ENCODE measurements at regions not wholly inside any gene's neighbourhood (a gene's known extent, or its start where the extent isn't known, plus 50 kb on each side); places are given as distances from the start of the nearest gene placed in this dataset.

DNA sequence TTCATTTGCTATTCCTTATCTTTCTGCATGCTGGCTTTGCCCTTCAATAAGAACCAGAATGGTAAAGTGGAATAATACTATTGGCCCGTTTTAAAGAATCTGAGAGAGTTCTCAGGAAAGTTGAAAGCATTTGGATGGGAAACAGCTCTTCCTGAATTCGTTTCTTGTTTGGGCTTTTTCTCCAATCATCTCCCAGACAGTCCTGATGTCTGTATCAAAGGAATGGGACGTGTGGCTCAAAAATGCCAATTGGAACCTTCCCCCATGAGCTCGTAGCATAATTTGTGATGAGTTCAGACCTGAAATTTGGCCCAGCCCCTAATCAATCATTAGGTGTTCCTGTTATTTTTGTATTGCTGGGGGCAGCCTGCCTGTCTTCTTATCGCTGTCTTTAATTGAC, 75.8 kb upstream of the BACH2 start:
- no peak overlapping the region for H3K4me3 ChIP-seq (ENCODE audit: low read depth, low read length)
- no peaks in the 10 kb centered on the region for H3K79me2 ChIP-seq (ENCODE audit: control insufficient read depth, insufficient read depth, low read length, unreplicated experiment)
- H3K4me1 ChIP-seq (ENCODE audit: control insufficient read depth, insufficient read depth, low read length, unreplicated experiment), result peaks cover 42% of the 10 kb centered on the region
- no peak overlapping the region for H3K27ac ChIP-seq (ENCODE audit: low read depth, low read length)
- no peaks in the 10 kb centered on the region for H3K27me3 ChIP-seq (ENCODE audit: insufficient read depth, low read length)
- no peak overlapping the region for H2AFZ ChIP-seq (ENCODE audit: low read length, unreplicated experiment)
- no peaks in the 10 kb centered on the region for H3K36me3 ChIP-seq (ENCODE audit: insufficient read depth, low read length)

DNA sequence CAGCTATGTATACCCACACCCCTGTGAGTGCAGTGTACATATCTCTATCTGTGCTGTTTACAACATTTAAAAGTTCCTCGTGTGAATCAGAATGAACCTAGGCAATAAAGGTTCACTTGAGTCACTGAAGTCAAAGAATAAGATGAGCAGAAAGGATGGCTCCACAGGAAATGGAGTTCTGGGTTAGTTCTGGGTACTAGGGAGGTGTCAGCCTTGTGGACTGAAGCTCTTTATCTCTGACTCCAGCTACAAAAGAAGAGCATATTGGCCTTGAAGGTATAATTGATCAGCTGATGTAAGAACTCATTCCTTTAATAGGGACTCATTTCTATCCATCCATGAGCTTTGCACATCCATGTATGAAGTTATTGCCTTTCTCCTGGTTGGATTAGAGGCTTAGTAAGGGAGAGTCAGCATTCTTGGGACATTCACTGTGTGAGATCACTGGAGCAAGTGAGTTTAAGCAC, 73.9 kb upstream of the BACH2 start:
- Histone ChIP-seq H3K4me1 (ENCODE audit: control insufficient read depth, insufficient read depth, low read length, unreplicated experiment) (peaks cover 30% of the 10 kb centered on the region), H3K4me3 (ENCODE audit: low read depth, low read length) (no peak overlapping the region), H2AFZ (ENCODE audit: low read length, unreplicated experiment) (peak overlapping the region; percentile 71), H3K27me3 (ENCODE audit: insufficient read depth, low read length) (no peaks in the 10 kb centered on the region), H3K36me3 (ENCODE audit: insufficient read depth, low read length) (no peaks in the 10 kb centered on the region), H3K27ac (ENCODE audit: low read depth, low read length) (no peak overlapping the region; the same call in 1 of the 2 replicates), H3K79me2 (ENCODE audit: control insufficient read depth, insufficient read depth, low read length, unreplicated experiment) (no peaks in the 10 kb centered on the region)

DNA sequence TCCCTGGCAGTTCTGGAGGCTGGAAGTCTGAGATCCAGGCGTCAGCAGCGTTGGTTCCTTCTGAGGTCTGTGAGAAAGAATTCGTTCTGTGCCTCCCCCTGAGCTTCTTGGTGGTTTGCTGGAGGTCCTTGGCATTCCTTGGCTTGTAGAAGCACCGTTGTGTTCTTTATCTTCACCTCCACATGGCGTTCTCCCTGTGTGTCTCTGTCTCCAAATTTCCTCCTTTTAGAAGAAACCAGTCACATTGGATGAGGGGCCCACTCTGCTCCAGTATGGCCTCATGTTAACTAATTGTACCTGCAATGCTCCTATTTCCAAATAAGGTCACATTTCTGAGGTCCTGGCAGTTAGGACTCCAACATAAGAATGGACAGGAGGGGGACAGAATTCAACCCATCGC, 73.0 kb upstream of the BACH2 start:
- Histone ChIP-seq H3K4me3 (ENCODE audit: low read depth, low read length) (peak overlapping the region; percentile 17; the same call in 1 of the 2 replicates), H3K27ac (ENCODE audit: low read depth, low read length) (peak overlapping the region; percentile 69)

DNA sequence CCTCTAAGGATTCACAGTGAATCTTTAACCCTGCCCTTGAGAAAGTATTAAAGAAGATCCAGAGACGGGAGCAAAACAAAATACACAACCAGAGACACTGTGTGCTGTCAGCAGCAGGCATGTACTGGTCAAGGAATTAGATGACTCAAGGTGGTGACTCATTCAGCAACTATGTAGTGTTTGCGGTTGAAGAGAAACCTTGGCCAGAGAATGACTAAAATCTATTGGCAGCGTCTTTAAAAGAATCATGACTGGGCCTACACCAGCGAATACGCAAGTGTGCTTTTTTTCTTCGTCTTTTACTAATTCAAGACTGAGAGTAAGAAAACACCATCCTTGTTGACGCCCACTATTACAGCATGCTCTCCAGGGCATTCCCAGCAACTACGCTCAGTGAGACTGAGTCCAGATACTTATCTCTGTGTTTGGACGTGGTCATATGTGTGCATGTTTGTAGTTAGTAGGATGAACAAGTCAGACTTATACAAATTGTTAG, 72.4 kb upstream of the BACH2 start:
- H3K27ac ChIP-seq (ENCODE audit: low read depth, low read length), result peak overlapping the region; percentile 95
- peak overlapping the region; percentile 56 for H3K4me3 ChIP-seq (ENCODE audit: low read depth, low read length)

More for the DNA sequence above, 73.0 kb upstream of the BACH2 start:
- no peaks in the 10 kb centered on the region for H3K79me2 ChIP-seq (ENCODE audit: control insufficient read depth, insufficient read depth, low read length, unreplicated experiment)
- peaks cover 27% of the 10 kb centered on the region for H3K4me1 ChIP-seq (ENCODE audit: control insufficient read depth, insufficient read depth, low read length, unreplicated experiment)
- no peaks in the 10 kb centered on the region for H3K27me3 ChIP-seq (ENCODE audit: insufficient read depth, low read length)
- H3K36me3 ChIP-seq (ENCODE audit: insufficient read depth, low read length), result no peaks in the 10 kb centered on the region
- peak overlapping the region; percentile 35 for H2AFZ ChIP-seq (ENCODE audit: low read length, unreplicated experiment)

DNA sequence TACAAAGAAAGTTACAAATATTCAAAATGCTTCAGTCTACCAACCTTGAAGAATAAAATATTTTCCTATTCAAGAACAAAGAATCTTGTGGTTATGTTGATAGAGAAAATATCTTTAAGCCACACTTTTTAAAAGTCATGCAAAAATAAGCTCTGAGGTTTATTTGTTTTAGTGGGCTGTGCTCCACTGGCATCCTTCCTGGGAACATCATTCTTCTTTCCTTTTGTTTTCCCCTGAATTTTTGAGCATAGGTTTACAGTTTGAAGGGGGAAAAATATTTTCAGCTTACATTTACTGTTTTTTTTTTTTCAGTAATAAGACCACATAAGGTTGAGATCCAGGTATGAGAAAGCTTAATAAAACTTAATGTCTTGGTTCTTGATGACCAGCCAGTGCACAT, 72.0 kb upstream of the BACH2 start:
- H3K36me3 ChIP-seq (ENCODE audit: insufficient read depth, low read length), result no peaks in the 10 kb centered on the region
- H2AFZ ChIP-seq (ENCODE audit: low read length, unreplicated experiment), result no peak overlapping the region
- peak overlapping the region; percentile 95 for H3K27ac ChIP-seq (ENCODE audit: low read depth, low read length)
- H3K4me3 ChIP-seq (ENCODE audit: low read depth, low read length), result peak overlapping the region; percentile 56
- H3K27me3 ChIP-seq (ENCODE audit: insufficient read depth, low read length), result no peaks in the 10 kb centered on the region
- no peaks in the 10 kb centered on the region for H3K79me2 ChIP-seq (ENCODE audit: control insufficient read depth, insufficient read depth, low read length, unreplicated experiment)
- peaks cover 27% of the 10 kb centered on the region for H3K4me1 ChIP-seq (ENCODE audit: control insufficient read depth, insufficient read depth, low read length, unreplicated experiment)

More for the DNA sequence above, 72.4 kb upstream of the BACH2 start:
- Histone ChIP-seq H3K27me3 (ENCODE audit: insufficient read depth, low read length) (no peaks in the 10 kb centered on the region), H3K79me2 (ENCODE audit: control insufficient read depth, insufficient read depth, low read length, unreplicated experiment) (no peaks in the 10 kb centered on the region), H3K36me3 (ENCODE audit: insufficient read depth, low read length) (no peaks in the 10 kb centered on the region), H3K4me1 (ENCODE audit: control insufficient read depth, insufficient read depth, low read length, unreplicated experiment) (peaks cover 27% of the 10 kb centered on the region), H2AFZ (ENCODE audit: low read length, unreplicated experiment) (peak overlapping the region; percentile 35)

DNA sequence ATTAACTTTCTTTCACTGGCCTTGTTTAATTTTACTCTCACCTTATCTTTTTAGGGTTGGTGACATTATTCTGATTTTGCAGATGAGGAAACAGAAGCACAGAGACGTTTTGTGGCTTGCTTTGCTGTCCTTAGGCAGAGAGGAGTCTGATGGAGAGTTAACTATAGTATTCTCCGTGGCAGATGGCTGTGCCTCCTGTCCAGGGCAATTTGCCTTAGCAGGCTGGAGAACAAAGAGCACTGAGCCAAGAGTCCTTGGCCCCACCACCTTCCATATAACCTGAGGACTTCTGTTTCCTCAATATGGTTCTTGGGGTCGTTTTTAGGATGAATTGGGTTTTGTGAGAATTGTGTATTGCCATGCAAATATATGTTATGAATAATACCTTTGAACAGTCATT, 71.4 kb upstream of the BACH2 start:
- peaks cover 27% of the 10 kb centered on the region for H3K4me1 ChIP-seq (ENCODE audit: control insufficient read depth, insufficient read depth, low read length, unreplicated experiment)
- H3K27me3 ChIP-seq (ENCODE audit: insufficient read depth, low read length), result no peaks in the 10 kb centered on the region
- no peaks in the 10 kb centered on the region for H3K79me2 ChIP-seq (ENCODE audit: control insufficient read depth, insufficient read depth, low read length, unreplicated experiment)
- peak overlapping the region; percentile 56 for H3K4me3 ChIP-seq (ENCODE audit: low read depth, low read length)
- H3K36me3 ChIP-seq (ENCODE audit: insufficient read depth, low read length), result no peaks in the 10 kb centered on the region
- H3K27ac ChIP-seq (ENCODE audit: low read depth, low read length), result peak overlapping the region; percentile 95
- H2AFZ ChIP-seq (ENCODE audit: low read length, unreplicated experiment), result no peak overlapping the region

DNA sequence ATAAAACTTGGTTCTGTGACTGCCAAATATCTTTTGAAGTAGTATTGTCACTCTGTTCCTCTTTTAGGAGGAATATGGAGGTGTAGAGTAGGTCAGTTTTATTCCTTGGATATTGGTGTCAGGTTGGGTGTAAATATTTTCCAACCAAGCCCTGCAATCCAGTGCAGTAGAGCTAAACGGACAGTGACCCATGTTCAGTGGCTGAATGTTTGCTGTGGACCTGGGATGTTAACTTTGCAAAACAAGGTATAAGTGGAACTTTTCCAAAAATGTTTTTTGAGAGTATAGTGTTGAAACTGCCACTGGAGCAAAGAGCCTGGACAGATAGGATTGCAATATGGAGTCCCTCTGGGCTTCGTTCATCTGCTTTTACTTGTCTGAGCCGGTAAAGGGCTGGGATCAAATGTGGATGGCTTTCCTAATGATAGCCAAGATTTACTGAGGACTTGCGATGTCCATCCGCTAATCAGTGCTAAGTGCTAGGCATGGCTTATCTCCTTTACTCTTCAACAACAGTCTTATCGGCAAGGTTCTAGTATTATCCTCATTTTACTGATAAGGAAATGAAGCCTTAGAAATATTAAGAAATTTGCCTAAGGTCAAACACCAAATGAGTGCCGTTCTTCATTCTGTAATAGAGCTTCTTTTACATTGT, 69.0 kb upstream of the BACH2 start:
- Histone ChIP-seq H3K27me3 (ENCODE audit: insufficient read depth, low read length) (no peaks in the 10 kb centered on the region), H3K79me2 (ENCODE audit: control insufficient read depth, insufficient read depth, low read length, unreplicated experiment) (no peaks in the 10 kb centered on the region), H2AFZ (ENCODE audit: low read length, unreplicated experiment) (no peak overlapping the region), H3K27ac (ENCODE audit: low read depth, low read length) (no peak overlapping the region), H3K36me3 (ENCODE audit: insufficient read depth, low read length) (no peaks in the 10 kb centered on the region), H3K4me1 (ENCODE audit: control insufficient read depth, insufficient read depth, low read length, unreplicated experiment) (peaks cover 26% of the 10 kb centered on the region), H3K4me3 (ENCODE audit: low read depth, low read length) (no peak overlapping the region)

DNA sequence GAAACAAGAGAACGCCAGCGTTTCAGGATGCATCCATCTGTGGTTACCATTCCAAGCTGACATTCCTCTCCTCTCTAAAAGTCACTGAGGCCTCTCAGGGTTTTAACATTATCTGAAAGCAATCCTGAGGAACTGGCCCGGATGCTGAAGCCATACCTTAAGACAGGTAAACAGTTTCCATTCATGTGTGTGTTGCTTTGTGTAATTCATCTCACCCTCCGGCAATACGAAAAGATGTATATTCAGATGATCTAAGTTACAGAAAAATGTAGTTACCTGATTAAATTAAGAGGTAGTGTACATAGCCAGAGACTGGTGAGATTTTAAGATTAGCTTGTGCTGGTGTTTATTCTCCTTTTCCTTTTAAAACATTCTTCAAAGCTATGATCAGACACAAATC, 68.4 kb upstream of the BACH2 start:
- Histone ChIP-seq H3K36me3 (ENCODE audit: insufficient read depth, low read length) (no peaks in the 10 kb centered on the region), H3K4me1 (ENCODE audit: control insufficient read depth, insufficient read depth, low read length, unreplicated experiment) (peaks cover 19% of the 10 kb centered on the region), H3K27me3 (ENCODE audit: insufficient read depth, low read length) (no peaks in the 10 kb centered on the region), H3K27ac (ENCODE audit: low read depth, low read length) (no peak overlapping the region), H2AFZ (ENCODE audit: low read length, unreplicated experiment) (no peak overlapping the region), H3K4me3 (ENCODE audit: low read depth, low read length) (no peak overlapping the region), H3K79me2 (ENCODE audit: control insufficient read depth, insufficient read depth, low read length, unreplicated experiment) (no peaks in the 10 kb centered on the region)

DNA sequence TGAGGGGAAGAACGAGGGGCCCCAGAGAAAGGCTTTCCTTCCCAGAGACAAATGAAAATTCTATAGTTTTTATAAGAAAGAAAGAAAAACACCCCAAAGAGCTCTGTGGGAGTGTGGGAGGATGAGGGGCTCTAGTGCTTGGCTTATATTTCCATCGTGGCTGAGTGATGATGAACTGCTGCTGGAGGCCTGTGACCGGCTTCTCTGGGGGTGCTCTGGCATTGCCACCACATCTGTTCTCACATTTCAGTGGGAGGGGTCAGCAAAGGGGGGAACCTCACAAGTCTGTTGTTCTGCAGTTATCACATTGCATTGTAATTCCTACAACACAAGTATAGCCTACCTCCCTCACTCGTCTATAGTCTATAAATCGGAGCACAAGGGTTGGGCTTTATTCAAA, 67.6 kb upstream of the BACH2 start:
- Histone ChIP-seq H3K4me1 (ENCODE audit: control insufficient read depth, insufficient read depth, low read length, unreplicated experiment) (peaks cover 12% of the 10 kb centered on the region), H3K27ac (ENCODE audit: low read depth, low read length) (no peak overlapping the region), H2AFZ (ENCODE audit: low read length, unreplicated experiment) (no peak overlapping the region), H3K4me3 (ENCODE audit: low read depth, low read length) (no peak overlapping the region), H3K79me2 (ENCODE audit: control insufficient read depth, insufficient read depth, low read length, unreplicated experiment) (no peaks in the 10 kb centered on the region), H3K27me3 (ENCODE audit: insufficient read depth, low read length) (no peaks in the 10 kb centered on the region), H3K36me3 (ENCODE audit: insufficient read depth, low read length) (no peaks in the 10 kb centered on the region)

DNA sequence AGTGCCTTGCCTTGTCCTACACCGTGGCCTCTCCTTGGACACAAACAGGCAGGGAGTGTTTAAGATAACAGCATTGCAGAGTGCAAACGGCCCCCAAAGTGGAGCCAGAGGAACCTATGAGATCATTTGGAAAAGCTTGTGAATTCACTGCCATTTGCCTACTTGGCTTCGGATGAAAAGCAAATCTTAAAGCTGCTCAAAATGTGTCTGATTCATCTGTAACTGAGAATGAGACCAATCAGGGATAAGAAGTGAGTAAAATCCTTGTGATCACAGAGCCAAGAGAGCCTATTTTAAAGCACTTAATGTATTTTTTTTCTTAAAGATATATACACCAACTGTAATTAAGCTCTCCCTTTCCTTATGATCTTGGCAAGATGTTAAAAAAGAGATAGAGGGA, 65.7 kb upstream of the BACH2 start:
- Histone ChIP-seq H3K36me3 (ENCODE audit: insufficient read depth, low read length) (no peaks in the 10 kb centered on the region), H3K79me2 (ENCODE audit: control insufficient read depth, insufficient read depth, low read length, unreplicated experiment) (no peaks in the 10 kb centered on the region), H3K4me3 (ENCODE audit: low read depth, low read length) (no peak overlapping the region), H3K27me3 (ENCODE audit: insufficient read depth, low read length) (no peaks in the 10 kb centered on the region), H2AFZ (ENCODE audit: low read length, unreplicated experiment) (peak overlapping the region; percentile 74), H3K4me1 (ENCODE audit: control insufficient read depth, insufficient read depth, low read length, unreplicated experiment) (no peaks in the 10 kb centered on the region), H3K27ac (ENCODE audit: low read depth, low read length) (no peak overlapping the region)

DNA sequence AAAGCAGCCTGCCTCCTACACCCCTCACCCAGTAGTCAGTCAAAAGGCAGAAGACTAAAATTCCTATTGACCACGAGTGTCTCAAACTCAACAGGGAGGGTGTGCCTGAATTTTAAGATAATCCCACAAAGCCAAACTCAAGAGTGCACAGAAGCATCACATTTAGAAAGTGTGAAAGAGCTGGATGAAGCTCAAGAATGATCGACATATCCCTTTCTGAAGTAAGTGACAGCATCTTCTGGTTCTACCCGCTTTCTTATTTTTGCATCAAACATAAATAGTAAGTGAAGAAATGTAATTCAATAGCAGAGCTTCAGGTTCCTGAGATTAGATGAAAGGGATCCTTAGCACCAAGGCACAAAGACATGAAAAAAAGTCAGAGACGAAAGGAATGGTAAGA, 64.5 kb upstream of the BACH2 start:
- Histone ChIP-seq H2AFZ (ENCODE audit: low read length, unreplicated experiment) (no peak overlapping the region), H3K27ac (ENCODE audit: low read depth, low read length) (no peak overlapping the region), H3K4me3 (ENCODE audit: low read depth, low read length) (no peak overlapping the region), H3K27me3 (ENCODE audit: insufficient read depth, low read length) (no peaks in the 10 kb centered on the region), H3K4me1 (ENCODE audit: control insufficient read depth, insufficient read depth, low read length, unreplicated experiment) (no peaks in the 10 kb centered on the region), H3K79me2 (ENCODE audit: control insufficient read depth, insufficient read depth, low read length, unreplicated experiment) (no peaks in the 10 kb centered on the region), H3K36me3 (ENCODE audit: insufficient read depth, low read length) (no peaks in the 10 kb centered on the region)

Data from ACC112 (cell line).